GM12865 (cell line): ENCODE measurements at regions not wholly inside any gene's neighbourhood (a gene's known extent, or its start where the extent isn't known, plus 50 kb on each side); places are given as distances from the start of the nearest gene placed in this dataset.

Experiments
- DNase-seq: peaks from one replicate; pipeline ENCODE4 v3.0.0; 2010; ENCODE audit warnings: low read depth
- H3K4me3 ChIP-seq: 2 replicates; pipeline ENCODE4 v1.5.1; 2011; ENCODE audit warnings: mild to moderate bottlenecking, low read depth, low read length, control low read depth
- CTCF ChIP-seq: IDR thresholded peaks from 2 replicates; pipeline ENCODE4 v1.5.1; 2011; ENCODE audit warnings: low read length, control low read depth, low read depth, inconsistent platforms; ENCODE audit not compliant: insufficient read depth; ENCODE audit errors: missing control alignments

- no peak for TF ChIP-seq CTCF
- H3K4me3 ChIP-seq: no peak overlapping the region
- DNase-seq: no peak
Measured at GRCh38 chr14:101183376-101184103, 280.0 kb upstream of the RTL1 start.

- TF ChIP-seq CTCF: no peak
- H3K4me3 ChIP-seq: no peak overlapping the region
- no peak for DNase-seq
Measured at GRCh38 chr14:101184104-101184455, 280.6 kb upstream of the RTL1 start.

GRCh38 chr14:101184572-101184971 lies 281.1 kb upstream of the RTL1 start:
- DNase-seq: no peak
- no peak for TF ChIP-seq CTCF
- H3K4me3 ChIP-seq: no peak overlapping the region

- DNase-seq: no peak
- no peak for TF ChIP-seq CTCF
Measured at GRCh38 chr14:101185073-101185835, 281.7 kb upstream of the RTL1 start.

GRCh38 chr14:101185946-101186345 lies 282.4 kb upstream of the RTL1 start:
- H3K4me3 ChIP-seq: no peak overlapping the region
- DNase-seq: no peak
- no peak for TF ChIP-seq CTCF

More at GRCh38 chr14:101185073-101185835, 281.7 kb upstream of the RTL1 start:
- H3K4me3 ChIP-seq: no peak overlapping the region

GRCh38 chr14:101186544-101186943 lies 283.0 kb upstream of the RTL1 start:
- no peak for DNase-seq
- H3K4me3 ChIP-seq: no peak overlapping the region
- no peak for TF ChIP-seq CTCF
